Activated B cell treated with CpG ODN at 0.5 μM for 24 hours (primary cell): ENCODE measurements at regions not wholly inside any gene's neighbourhood (a gene's known extent, or its start where the extent isn't known, plus 50 kb on each side); places are given as distances from the start of the nearest gene placed in this dataset.

ENCODE experiments used
- ATAC-seq: fragments of 200-7000 bp; cut with Tn5 transposase; one replicate; pipeline ENCODE4 v1.10.0; 2021; ENCODE audit warnings: low read depth, mild to moderate bottlenecking, moderate library complexity
- CTCF ChIA-PET: fragments of 350-600 bp; sonication (Branson Sonifier 250); formaldehyde crosslinking; loops from one replicate; lab custom pipeline; 2021; ENCODE audit warnings: antibody characterized with exemption; lab: Charles Lee
- POLR2A ChIA-PET: fragments of 350-600 bp; sonication (Branson Sonifier 250); formaldehyde crosslinking; loops from one replicate; lab custom pipeline; 2021; ENCODE audit warnings: antibody characterized with exemption; lab: Charles Lee
- DNase-seq: peaks from one replicate; pipeline ENCODE4 v3.0.0; 2022
- H3K27ac Mint-ChIP-seq: one replicate; pipeline ENCODE4 v1.8.0; 2020; ENCODE audit warnings: mixed read lengths
- H3K27me3 Mint-ChIP-seq: one replicate; pipeline ENCODE4 v1.8.0; 2021; ENCODE audit warnings: mixed read lengths
- H3K36me3 Mint-ChIP-seq: one replicate; pipeline ENCODE4 v1.8.0; 2021; ENCODE audit warnings: low read depth, mixed read lengths
- H3K4me1 Mint-ChIP-seq: one replicate; pipeline ENCODE4 v1.8.0; 2021; ENCODE audit warnings: mixed read lengths
- H3K4me3 Mint-ChIP-seq: one replicate; pipeline ENCODE4 v1.8.0; 2020; ENCODE audit warnings: mild to moderate bottlenecking, mixed read lengths
- H3K9me3 Mint-ChIP-seq: one replicate; pipeline ENCODE4 v1.8.0; 2020; ENCODE audit warnings: mixed read lengths
- CTCF ChIP-seq: fragments of 200-600 bp; IDR thresholded peaks from one replicate; pipeline ENCODE4 v1.8.0; 2022; ENCODE audit warnings: antibody characterized with exemption, mild to moderate bottlenecking
- intact Hi-C: fragments of 100-400 bp; cut with micrococcal nuclease; formaldehyde crosslinking; loops from one replicate; pipeline ENCODE4 v1.15.1; 2024

- TF ChIP-seq CTCF, result no peak
- H3K9me3 Mint-ChIP-seq, result no peaks in the 10 kb centered on the region
- no peak overlapping the region for H3K4me3 Mint-ChIP-seq
- DNase-seq (no peak), ATAC-seq (no peak)
- CTCF ChIA-PET, result no interaction called here
- no peaks in the 10 kb centered on the region for H3K4me1 Mint-ChIP-seq
- H3K27me3 Mint-ChIP-seq, result peaks cover 3% of the 10 kb centered on the region
- H3K36me3 Mint-ChIP-seq, result no peaks in the 10 kb centered on the region
- POLR2A ChIA-PET, result no interaction called here
- intact Hi-C loops, result no loop called here
- H3K27ac Mint-ChIP-seq, result no peak overlapping the region
Measured at GRCh38 chr18:41860987-41861386, 94.0 kb upstream of the PIK3C3 start.

DNA sequence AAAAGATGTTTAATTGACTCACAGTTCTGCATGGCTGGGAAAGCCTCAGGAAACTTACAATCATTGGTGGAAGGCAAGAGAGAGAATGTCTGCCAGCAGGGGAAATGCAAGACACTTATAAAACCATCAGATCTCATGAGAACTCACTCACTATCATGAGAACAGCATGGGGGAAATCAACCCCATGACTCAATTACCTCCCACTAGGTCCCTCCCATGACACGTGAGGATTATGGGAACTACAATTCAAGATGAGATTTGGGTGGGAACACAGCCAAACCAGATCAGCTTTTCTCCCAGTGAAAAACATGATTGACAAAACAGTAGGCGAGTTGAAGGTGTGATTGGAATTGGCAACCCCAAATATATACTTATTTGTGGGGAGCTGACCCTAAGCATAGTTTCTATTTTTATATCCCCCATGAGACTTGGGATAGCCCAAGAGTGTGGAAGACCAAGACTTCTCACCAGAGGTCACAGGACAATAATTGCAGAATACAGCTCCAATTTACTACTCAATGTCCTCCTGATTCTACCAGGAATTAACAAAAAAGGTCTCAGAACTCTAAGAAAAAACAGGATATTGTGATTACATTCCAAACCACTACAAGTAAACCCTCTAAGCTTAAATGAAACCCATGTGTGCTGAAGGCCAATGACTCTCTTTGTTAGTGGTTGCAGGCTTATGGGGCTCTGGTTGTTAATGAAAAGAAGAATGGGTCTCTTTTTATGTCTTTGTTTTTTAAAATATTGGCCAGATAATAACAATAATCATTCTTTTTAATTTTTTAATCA is 96.1 kb upstream of the PIK3C3 start:
- no peak for DNase-seq
- no peaks in the 10 kb centered on the region for H3K4me1 Mint-ChIP-seq
- ChIA-PET CTCF (no interaction called here), POLR2A (no interaction called here)
- intact Hi-C loops, result no loop called here
- H3K27ac Mint-ChIP-seq, result no peak overlapping the region
- no peaks in the 10 kb centered on the region for H3K36me3 Mint-ChIP-seq
- H3K4me3 Mint-ChIP-seq, result no peak overlapping the region
- no peak for ATAC-seq
- H3K9me3 Mint-ChIP-seq, result no peaks in the 10 kb centered on the region
- H3K27me3 Mint-ChIP-seq, result peaks cover 3% of the 10 kb centered on the region
- TF ChIP-seq CTCF, result no peak

GRCh38 chr18:41853280-41853679 is 101.8 kb upstream of the PIK3C3 start:
- Mint-ChIP-seq H3K36me3 (no peaks in the 10 kb centered on the region), H3K4me1 (no peaks in the 10 kb centered on the region), H3K4me3 (no peak overlapping the region), H3K27ac (no peak overlapping the region), H3K27me3 (no peaks in the 10 kb centered on the region), H3K9me3 (no peaks in the 10 kb centered on the region)
- ChIA-PET POLR2A (no interaction called here), CTCF (no interaction called here)
- DNase-seq (no peak), ATAC-seq (no peak)
- no peak for TF ChIP-seq CTCF
- intact Hi-C loops, result no loop called here

DNA sequence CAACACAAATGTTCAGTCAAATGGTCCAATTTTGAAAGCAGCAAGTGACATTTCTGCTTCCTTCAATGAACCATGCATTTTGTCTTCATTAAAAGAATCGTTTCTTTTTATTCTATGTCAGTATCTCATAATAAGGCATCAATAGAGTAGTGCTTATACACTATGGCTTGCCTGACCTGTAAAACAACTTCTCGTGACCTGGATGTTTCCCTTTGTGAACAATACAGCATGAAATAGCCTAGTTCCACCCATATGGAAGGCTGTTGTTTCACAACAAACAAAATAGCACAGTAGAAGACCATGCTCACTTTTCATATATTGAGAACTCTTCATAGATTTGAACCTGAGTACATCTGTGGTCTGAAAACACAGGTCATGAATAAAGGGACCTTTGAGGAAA is 104.3 kb upstream of the PIK3C3 start:
- TF ChIP-seq CTCF, result no peak
- intact Hi-C loops, result no loop called here
- no peak overlapping the region for H3K4me3 Mint-ChIP-seq
- H3K4me1 Mint-ChIP-seq, result no peaks in the 10 kb centered on the region
- no peaks in the 10 kb centered on the region for H3K27me3 Mint-ChIP-seq
- ATAC-seq, result no peak
- CTCF ChIA-PET, result no interaction called here
- POLR2A ChIA-PET, result no interaction called here
- no peaks in the 10 kb centered on the region for H3K36me3 Mint-ChIP-seq
- no peaks in the 10 kb centered on the region for H3K9me3 Mint-ChIP-seq
- no peak overlapping the region for H3K27ac Mint-ChIP-seq
- DNase-seq, result no peak

DNA sequence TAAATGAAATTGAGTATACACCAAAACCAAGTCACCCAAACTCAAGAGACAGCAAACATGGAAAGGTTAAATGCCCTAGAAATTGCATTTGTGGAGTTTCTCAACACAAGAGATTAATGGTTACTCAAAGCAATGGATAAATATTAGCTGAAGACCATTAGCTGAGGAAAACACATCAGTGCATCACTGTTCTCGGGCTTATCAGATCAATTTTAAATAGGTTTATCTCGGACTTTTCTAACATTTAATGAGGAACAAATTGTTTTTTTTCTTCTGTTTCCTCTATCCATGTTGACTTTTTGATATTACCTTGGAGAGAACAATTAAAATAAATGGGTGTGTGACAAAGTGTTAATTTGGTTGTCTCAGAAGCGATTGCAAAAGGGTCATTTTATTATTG is 105.4 kb upstream of the PIK3C3 start:
- ATAC-seq, result no peak

More for the DNA sequence above, 105.4 kb upstream of the PIK3C3 start:
- Mint-ChIP-seq H3K4me3 (no peak overlapping the region), H3K9me3 (no peaks in the 10 kb centered on the region), H3K27ac (no peak overlapping the region), H3K4me1 (no peaks in the 10 kb centered on the region), H3K36me3 (no peaks in the 10 kb centered on the region), H3K27me3 (no peaks in the 10 kb centered on the region)
- no peak for TF ChIP-seq CTCF
- no peak for DNase-seq
- POLR2A ChIA-PET, result no interaction called here
- CTCF ChIA-PET, result no interaction called here
- intact Hi-C loops, result no loop called here
